ENCODE measurements at regions not wholly inside any gene's neighbourhood (a gene's known extent, or its start where the extent isn't known, plus 50 kb on each side); places are given as distances from the start of the nearest gene placed in this dataset.

DNA sequence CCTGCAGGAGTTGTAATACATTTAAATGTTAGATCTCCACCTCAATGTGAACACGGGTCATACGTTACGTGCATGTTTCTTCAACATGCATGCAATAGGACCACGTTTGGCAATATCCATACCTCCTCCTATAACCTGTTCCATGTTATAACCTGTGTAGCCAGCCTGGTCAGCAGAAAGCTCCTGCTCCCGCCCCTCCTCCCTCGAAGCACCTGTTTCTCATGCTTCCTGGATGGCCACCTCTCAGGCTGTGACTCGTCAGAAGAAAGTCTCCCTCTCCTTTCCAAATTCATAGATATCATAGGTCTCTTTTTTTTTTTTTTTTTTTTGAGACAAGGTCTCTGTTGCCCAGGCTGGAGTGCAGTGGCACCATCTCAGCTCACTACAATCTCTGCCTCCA lies 96.5 kb downstream of the HMX1 start:
- no peak for DNase-seq
- 93% methylated on average over 3 of the region's 7 CpGs for whole genome bisulfite sequencing (ENCODE audit: insufficient coverage, low lambda C conversion rate)
- Histone ChIP-seq H3K4me1 (ENCODE audit: control insufficient read depth, insufficient read depth, low read length) (peaks cover 3% of the 10 kb centered on the region), H3K36me3 (ENCODE audit: control insufficient read depth, insufficient read depth, low read length) (no peaks in the 10 kb centered on the region), H3K9me3 (ENCODE audit: control insufficient read depth, low read depth, low read length) (no peaks in the 10 kb centered on the region), H3K27ac (ENCODE audit: low read length) (no peak overlapping the region), H3K27me3 (ENCODE audit: control insufficient read depth, insufficient read depth, low read length) (no peaks in the 10 kb centered on the region), H3K4me3 (ENCODE audit: low read length) (no peak overlapping the region)

DNA sequence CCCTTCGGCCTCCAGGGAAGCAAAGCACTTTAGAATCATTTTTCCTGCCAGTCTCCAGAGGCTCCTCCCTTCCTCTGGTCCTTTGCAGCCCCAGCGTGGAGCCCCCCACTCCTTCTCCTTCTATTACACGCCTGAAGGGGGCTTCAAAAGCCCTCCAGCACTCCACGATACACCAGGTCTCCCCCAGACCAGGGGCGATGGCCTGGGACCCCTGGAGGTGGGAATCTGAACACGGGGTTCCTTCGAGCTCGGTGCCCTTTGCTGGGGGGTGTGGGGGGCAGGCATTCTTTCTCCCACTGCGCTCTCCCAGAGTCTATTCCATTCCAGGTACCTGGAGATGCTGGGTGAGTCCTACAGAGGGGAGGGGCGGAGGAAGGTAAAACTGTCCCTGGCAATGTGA lies 97.6 kb downstream of the HMX1 start:
- no peaks in the 10 kb centered on the region for H3K9me3 ChIP-seq (ENCODE audit: control insufficient read depth, low read depth, low read length)
- H3K4me1 ChIP-seq (ENCODE audit: control insufficient read depth, insufficient read depth, low read length) = no peaks in the 10 kb centered on the region
- no peak for DNase-seq
- H3K27ac ChIP-seq (ENCODE audit: low read length) = no peak overlapping the region
- H3K4me3 ChIP-seq (ENCODE audit: low read length) = no peak overlapping the region
- WGBS (ENCODE audit: insufficient coverage, low lambda C conversion rate) = no CpG with 5 or more reads among the region's 10 CpGs
- no peaks in the 10 kb centered on the region for H3K36me3 ChIP-seq (ENCODE audit: control insufficient read depth, insufficient read depth, low read length)
- H3K27me3 ChIP-seq (ENCODE audit: control insufficient read depth, insufficient read depth, low read length) = no peaks in the 10 kb centered on the region

DNA sequence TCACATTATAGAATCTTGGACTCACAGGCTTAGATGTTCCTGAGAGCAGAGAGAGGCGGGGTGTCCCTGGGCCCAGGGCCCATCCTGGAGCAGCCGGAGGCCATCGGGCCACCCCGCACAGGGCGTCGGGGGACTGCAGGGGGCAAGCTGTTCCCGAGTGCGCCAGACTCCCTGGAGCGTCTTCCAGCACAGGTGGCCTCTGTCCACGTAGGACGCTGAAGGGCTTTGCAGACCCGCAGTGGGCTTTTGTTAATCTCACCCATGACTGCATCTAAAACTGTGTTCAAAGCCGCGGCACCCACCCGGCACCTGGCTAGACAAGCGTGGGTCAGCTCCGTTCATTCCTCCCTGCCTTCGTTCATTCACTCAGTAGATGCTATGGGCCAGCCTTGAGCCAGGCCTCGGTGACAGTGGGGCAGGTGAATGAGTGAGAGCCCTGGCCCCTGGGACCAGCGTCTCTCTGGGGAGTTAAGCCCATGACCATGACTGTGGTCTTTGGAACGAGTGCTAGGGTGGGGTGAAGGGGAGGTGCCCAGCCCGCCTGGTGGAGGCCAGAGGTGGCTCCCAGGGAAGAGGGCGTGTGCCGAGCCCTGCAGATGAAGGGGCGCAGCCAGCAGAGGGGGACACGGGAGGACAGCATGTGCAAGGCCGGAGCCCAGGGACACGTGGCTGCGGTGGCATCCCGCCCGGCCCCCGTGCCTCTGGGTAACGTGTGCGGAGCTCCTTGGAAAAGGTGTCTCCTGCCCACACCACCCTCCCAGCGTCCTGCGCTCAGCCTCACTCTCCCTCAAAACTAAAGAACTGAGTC lies 98.3 kb downstream of the HMX1 start:
- Histone ChIP-seq H3K4me3 (ENCODE audit: low read length) (no peak overlapping the region), H3K36me3 (ENCODE audit: control insufficient read depth, insufficient read depth, low read length) (no peaks in the 10 kb centered on the region), H3K4me1 (ENCODE audit: control insufficient read depth, insufficient read depth, low read length) (no peaks in the 10 kb centered on the region), H3K27ac (ENCODE audit: low read length) (no peak overlapping the region), H3K9me3 (ENCODE audit: control insufficient read depth, low read depth, low read length) (no peaks in the 10 kb centered on the region), H3K27me3 (ENCODE audit: control insufficient read depth, insufficient read depth, low read length) (no peaks in the 10 kb centered on the region)
- no CpG with 5 or more reads among the region's 36 CpGs for WGBS (ENCODE audit: insufficient coverage, low lambda C conversion rate)
- no peak for DNase-seq

DNA sequence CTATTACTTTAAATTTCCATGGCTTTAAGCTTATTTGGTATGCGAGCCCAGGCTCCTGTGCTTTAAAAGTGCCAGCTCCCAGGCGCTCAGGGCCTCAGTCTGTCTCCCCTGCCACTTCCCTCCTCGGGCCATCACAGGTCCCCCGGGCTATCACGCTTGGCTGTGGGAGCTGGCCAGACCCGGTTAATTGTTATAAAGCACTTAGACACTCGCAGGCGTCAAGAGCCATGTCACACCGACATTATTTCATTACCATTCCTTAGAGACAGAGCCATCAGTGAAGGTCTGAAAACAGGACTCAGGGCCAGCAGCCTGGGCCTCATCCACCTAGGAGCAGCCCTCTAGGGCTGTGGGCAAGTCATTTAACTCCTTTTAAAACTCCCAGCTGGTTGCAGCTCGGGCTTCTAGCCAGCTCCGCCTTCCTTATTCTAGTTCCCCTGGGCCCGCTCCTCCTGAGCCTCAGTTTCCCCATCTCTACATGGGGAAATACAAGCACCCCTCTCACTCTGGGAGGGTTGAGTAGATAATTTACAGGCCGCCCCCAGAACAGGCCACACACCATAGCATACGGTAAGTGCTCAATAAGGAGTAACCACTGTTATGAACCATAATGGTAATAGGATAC lies 99.0 kb downstream of the HMX1 start:
- H3K27ac ChIP-seq (ENCODE audit: low read length) = no peak overlapping the region
- DNase-seq = no peak
- 60% methylated on average over 1 of the region's 14 CpGs for WGBS (ENCODE audit: insufficient coverage, low lambda C conversion rate)

DNA sequence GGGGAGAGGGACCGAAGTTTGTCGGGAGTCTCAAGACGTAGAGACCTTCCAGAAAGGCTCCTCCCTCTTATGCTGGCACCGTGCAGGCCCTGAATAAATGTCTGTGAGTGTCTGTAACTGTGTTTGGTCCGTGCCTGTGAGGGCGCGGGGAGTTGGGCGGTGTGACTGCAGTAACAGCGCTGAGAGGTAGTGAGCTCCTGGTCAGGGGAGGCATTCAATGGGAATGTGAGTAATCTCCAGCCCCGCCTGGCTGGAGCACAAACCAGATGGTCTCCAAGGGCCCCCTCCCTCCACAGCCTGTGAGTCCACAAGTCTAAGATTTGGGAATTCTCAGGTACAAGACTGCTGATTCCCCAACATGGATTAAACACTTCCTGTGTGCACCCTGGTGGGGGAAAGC lies 100.0 kb downstream of the HMX1 start:
- H3K4me3 ChIP-seq (ENCODE audit: low read length) = no peak overlapping the region
- H3K9me3 ChIP-seq (ENCODE audit: control insufficient read depth, low read depth, low read length) = no peaks in the 10 kb centered on the region
- H3K36me3 ChIP-seq (ENCODE audit: control insufficient read depth, insufficient read depth, low read length) = no peaks in the 10 kb centered on the region
- no peak overlapping the region for H3K27ac ChIP-seq (ENCODE audit: low read length)
- no peak for DNase-seq
- WGBS (ENCODE audit: insufficient coverage, low lambda C conversion rate) = no CpG with 5 or more reads among the region's 10 CpGs
- H3K4me1 ChIP-seq (ENCODE audit: control insufficient read depth, insufficient read depth, low read length) = no peaks in the 10 kb centered on the region
- no peaks in the 10 kb centered on the region for H3K27me3 ChIP-seq (ENCODE audit: control insufficient read depth, insufficient read depth, low read length)

More for the DNA sequence above, 99.0 kb downstream of the HMX1 start:
- Histone ChIP-seq H3K36me3 (ENCODE audit: control insufficient read depth, insufficient read depth, low read length) (no peaks in the 10 kb centered on the region), H3K4me1 (ENCODE audit: control insufficient read depth, insufficient read depth, low read length) (no peaks in the 10 kb centered on the region), H3K27me3 (ENCODE audit: control insufficient read depth, insufficient read depth, low read length) (no peaks in the 10 kb centered on the region), H3K9me3 (ENCODE audit: control insufficient read depth, low read depth, low read length) (no peaks in the 10 kb centered on the region), H3K4me3 (ENCODE audit: low read length) (no peak overlapping the region)

DNA sequence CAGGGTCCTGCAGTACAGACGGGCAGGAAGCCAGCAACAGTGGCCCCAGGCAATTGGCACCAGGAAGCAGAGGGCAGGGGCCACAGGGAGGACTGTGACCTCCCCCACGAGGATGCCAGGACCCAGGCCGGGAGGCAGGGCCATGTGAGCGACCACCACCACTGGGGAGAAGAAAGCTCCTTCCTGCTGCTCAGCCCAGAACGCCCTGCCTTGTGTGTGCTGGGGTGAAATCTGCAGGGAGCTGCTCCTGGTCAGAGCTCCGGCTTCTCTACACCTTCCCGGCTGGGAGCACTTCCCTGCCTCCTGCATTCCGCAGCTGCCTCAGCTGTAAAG lies 100.4 kb downstream of the HMX1 start:
- no CpG with 5 or more reads among the region's 8 CpGs for WGBS (ENCODE audit: insufficient coverage, low lambda C conversion rate)
- H3K36me3 ChIP-seq (ENCODE audit: control insufficient read depth, insufficient read depth, low read length) = no peaks in the 10 kb centered on the region
- H3K27ac ChIP-seq (ENCODE audit: low read length) = no peak overlapping the region
- no peaks in the 10 kb centered on the region for H3K27me3 ChIP-seq (ENCODE audit: control insufficient read depth, insufficient read depth, low read length)
- H3K9me3 ChIP-seq (ENCODE audit: control insufficient read depth, low read depth, low read length) = no peaks in the 10 kb centered on the region
- H3K4me3 ChIP-seq (ENCODE audit: low read length) = no peak overlapping the region
- no peak for DNase-seq
- H3K4me1 ChIP-seq (ENCODE audit: control insufficient read depth, insufficient read depth, low read length) = no peaks in the 10 kb centered on the region

DNA sequence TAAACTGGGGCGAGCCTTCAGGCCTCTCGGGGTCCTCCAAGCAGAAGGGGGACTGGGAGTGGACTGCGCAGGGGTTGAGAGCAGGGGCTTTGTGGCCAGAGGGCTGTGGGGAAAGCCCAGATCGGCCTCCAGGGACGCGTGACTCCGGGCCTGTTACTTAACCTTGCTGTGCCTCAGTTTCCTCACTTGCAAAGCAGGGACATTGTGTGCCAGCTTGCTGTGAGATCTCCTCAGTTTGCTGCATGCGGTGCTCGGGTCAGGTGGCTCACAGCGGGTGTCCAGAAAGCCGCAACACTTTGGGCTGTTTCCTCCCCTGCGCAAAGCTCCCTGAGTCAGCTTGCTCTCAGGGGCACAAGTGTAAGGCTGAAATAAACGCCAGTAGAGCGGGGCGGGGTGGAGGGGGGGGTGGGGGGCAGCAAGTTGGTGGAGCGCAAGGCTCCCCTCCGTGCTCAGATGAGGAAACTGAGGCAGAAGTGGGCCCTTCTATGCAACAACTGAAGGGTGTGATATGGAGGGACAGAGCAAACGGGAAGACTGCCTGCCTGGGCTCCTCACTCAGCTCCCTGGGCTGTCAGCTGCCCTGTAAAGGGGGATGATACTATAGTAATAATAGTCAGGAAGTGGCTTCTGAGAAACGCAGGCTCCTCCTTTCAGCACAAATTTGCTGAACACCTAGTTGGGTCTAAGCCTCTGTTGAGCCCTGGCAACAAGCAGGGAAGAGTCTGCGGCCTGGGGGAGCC lies 101.0 kb downstream of the HMX1 start:
- no peaks in the 10 kb centered on the region for H3K9me3 ChIP-seq (ENCODE audit: control insufficient read depth, low read depth, low read length)
- H3K4me3 ChIP-seq (ENCODE audit: low read length) = no peak overlapping the region
- no peak for DNase-seq
- no peaks in the 10 kb centered on the region for H3K4me1 ChIP-seq (ENCODE audit: control insufficient read depth, insufficient read depth, low read length)
- no peaks in the 10 kb centered on the region for H3K36me3 ChIP-seq (ENCODE audit: control insufficient read depth, insufficient read depth, low read length)
- no peak overlapping the region for H3K27ac ChIP-seq (ENCODE audit: low read length)
- no peaks in the 10 kb centered on the region for H3K27me3 ChIP-seq (ENCODE audit: control insufficient read depth, insufficient read depth, low read length)
- no CpG with 5 or more reads among the region's 20 CpGs for WGBS (ENCODE audit: insufficient coverage, low lambda C conversion rate)

DNA sequence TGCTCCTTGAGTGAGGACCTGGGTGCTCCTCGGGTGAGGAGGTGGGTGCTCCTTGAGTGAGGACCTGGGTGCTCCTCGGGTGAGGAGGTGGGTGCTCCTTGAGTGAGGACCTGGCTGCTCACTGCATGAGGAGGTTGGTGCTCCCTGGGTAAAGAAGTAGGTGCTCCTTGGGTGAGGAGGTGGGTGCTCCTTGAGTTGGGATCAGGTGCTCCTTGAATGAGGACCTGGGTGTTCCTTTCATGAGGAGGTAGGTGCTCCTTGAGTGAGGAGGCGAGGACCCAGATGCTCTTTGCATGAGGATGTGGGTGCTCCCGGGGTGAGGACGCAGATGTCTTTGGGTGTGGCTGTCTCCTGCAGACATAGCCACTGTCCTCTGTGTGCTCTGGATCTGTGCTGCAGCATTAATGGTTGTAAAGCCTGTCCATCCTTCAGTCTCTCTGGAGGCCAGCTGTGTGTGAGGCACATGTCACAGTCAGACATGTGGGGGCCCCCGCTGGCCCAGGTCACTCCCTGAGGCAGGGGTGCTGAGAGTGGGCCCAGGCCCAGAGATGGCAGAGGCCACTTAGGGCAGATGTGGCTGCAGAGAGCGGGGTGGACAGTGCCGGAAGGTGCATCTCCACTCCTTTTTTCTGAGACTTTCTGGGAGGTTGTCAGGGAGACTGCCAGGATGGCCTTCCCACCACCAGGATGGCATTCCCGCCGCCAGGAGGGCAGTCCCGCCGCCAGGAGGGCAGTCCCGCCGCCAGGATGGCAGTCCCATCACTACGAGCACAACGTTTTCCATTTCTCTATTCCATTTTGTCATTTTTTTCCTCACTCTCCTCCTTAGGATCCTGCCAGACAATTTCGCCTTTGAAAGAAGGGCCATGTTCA lies 101.8 kb downstream of the HMX1 start:
- Histone ChIP-seq H3K4me1 (ENCODE audit: control insufficient read depth, insufficient read depth, low read length) (no peaks in the 10 kb centered on the region), H3K27ac (ENCODE audit: low read length) (no peak overlapping the region), H3K27me3 (ENCODE audit: control insufficient read depth, insufficient read depth, low read length) (no peaks in the 10 kb centered on the region), H3K36me3 (ENCODE audit: control insufficient read depth, insufficient read depth, low read length) (no peaks in the 10 kb centered on the region), H3K4me3 (ENCODE audit: low read length) (no peak overlapping the region), H3K9me3 (ENCODE audit: control insufficient read depth, low read depth, low read length) (no peaks in the 10 kb centered on the region)
- no CpG with 5 or more reads among the region's 17 CpGs for WGBS (ENCODE audit: insufficient coverage, low lambda C conversion rate)
- no peak for DNase-seq

DNA sequence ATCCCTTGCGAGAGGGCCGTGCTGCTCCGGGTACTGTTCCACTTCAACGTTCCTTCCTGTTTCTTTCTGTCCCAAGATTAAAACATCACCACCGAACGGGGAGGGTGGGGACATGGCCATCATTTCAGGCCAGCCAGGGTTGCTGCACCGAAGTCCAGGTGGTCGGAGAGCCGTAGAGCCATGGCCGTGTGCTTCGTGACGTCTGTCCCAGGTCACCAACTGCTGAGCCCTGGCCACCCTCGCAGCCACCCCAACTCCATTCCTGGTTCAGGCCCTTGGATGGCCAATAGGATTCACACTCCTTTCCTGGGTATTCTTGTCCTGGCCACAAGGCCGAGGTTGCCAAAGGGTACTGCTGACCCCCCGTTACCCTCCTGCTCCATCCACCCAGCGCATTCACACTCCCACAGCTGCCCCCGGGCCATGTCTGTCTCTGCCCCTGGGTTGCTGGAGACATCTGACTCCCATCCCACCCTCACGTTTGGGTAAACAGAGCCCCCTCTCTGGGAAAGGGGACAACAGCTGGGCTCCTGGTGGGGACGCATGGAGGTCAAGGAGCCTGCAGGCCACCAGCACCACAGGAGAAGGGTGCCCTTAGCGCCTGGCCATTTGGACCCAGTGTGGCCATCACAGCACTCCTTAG lies 103.2 kb downstream of the HMX1 start:
- no CpG with 5 or more reads among the region's 20 CpGs for WGBS (ENCODE audit: insufficient coverage, low lambda C conversion rate)
- no peaks in the 10 kb centered on the region for H3K4me1 ChIP-seq (ENCODE audit: control insufficient read depth, insufficient read depth, low read length)
- H3K27me3 ChIP-seq (ENCODE audit: control insufficient read depth, insufficient read depth, low read length) = no peaks in the 10 kb centered on the region
- no peak overlapping the region for H3K4me3 ChIP-seq (ENCODE audit: low read length)
- no peak overlapping the region for H3K27ac ChIP-seq (ENCODE audit: low read length)
- H3K9me3 ChIP-seq (ENCODE audit: control insufficient read depth, low read depth, low read length) = no peaks in the 10 kb centered on the region
- no peak for DNase-seq
- no peaks in the 10 kb centered on the region for H3K36me3 ChIP-seq (ENCODE audit: control insufficient read depth, insufficient read depth, low read length)

DNA sequence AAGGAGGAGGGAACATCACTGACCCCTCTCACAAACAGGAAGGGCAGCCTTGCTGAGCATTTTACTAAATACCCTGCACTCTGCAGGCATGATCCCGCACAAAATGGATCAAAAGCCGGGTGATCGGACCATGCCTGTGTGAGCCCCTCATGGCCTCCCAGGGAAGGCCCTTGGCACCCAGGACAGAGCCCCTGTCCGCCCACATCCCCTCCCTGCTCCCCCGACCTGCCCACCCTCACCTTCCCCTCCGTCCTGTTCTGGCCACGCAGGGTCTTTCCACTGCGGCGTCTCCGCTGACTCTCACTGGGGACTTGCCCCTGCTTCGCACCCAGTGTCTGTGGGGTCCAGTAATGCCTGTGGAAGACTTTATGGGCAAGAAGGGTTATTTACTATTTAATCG lies 105.0 kb downstream of the HMX1 start:
- no peaks in the 10 kb centered on the region for H3K9me3 ChIP-seq (ENCODE audit: control insufficient read depth, low read depth, low read length)
- H3K36me3 ChIP-seq (ENCODE audit: control insufficient read depth, insufficient read depth, low read length) = no peaks in the 10 kb centered on the region
- no peak overlapping the region for H3K27ac ChIP-seq (ENCODE audit: low read length)
- H3K27me3 ChIP-seq (ENCODE audit: control insufficient read depth, insufficient read depth, low read length) = no peaks in the 10 kb centered on the region
- DNase-seq = no peak
- WGBS (ENCODE audit: insufficient coverage, low lambda C conversion rate) = 83% methylated on average over 1 of the region's 12 CpGs
- no peaks in the 10 kb centered on the region for H3K4me1 ChIP-seq (ENCODE audit: control insufficient read depth, insufficient read depth, low read length)
- H3K4me3 ChIP-seq (ENCODE audit: low read length) = no peak overlapping the region
